ENCODE measurements at regions not wholly inside any gene's neighbourhood (a gene's known extent, or its start where the extent isn't known, plus 50 kb on each side); places are given as distances from the start of the nearest gene placed in this dataset.

DNA sequence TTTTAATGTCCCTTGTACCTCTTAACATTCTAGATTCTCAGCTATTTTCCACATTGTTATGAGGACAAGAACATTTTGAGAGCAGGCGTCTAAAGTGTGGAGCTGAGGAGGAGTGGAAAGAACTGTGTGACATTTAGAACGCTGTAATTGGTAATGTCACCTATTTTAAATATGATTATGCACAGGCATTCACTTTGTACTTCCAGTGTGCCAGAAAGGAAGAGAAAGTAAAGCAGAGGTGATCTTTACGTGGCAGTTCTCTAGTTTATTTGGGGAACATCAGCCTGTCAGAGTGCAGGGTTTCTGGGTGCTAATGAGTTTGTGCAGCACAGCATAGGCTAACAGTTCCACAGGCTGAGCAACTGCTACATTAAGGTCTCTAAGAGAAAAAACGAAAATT is 498.4 kb upstream of the POM121L12 start:
- TF ChIP-seq POLR2A (IDR thresholded peaks at IDR 0.05) (no peak), POLR2AphosphoS5 (IDR thresholded peaks at IDR 0.05) (no peak), EP300 (IDR thresholded peaks at IDR 0.05; ENCODE audit: low read depth) (no peak)
- TF ChIP-seq, protein P1, sequence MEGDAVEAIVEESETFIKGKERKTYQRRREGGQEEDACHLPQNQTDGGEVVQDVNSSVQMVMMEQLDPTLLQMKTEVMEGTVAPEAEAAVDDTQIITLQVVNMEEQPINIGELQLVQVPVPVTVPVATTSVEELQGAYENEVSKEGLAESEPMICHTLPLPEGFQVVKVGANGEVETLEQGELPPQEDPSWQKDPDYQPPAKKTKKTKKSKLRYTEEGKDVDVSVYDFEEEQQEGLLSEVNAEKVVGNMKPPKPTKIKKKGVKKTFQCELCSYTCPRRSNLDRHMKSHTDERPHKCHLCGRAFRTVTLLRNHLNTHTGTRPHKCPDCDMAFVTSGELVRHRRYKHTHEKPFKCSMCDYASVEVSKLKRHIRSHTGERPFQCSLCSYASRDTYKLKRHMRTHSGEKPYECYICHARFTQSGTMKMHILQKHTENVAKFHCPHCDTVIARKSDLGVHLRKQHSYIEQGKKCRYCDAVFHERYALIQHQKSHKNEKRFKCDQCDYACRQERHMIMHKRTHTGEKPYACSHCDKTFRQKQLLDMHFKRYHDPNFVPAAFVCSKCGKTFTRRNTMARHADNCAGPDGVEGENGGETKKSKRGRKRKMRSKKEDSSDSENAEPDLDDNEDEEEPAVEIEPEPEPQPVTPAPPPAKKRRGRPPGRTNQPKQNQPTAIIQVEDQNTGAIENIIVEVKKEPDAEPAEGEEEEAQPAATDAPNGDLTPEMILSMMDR (IDR thresholded peaks at IDR 0.05), result no peak
- 53 to 63% methylated on average over 4 of the region's 4 CpGs for WGBS, 2 donors (ENCODE audit: low coverage in 1 of 2)

DNA sequence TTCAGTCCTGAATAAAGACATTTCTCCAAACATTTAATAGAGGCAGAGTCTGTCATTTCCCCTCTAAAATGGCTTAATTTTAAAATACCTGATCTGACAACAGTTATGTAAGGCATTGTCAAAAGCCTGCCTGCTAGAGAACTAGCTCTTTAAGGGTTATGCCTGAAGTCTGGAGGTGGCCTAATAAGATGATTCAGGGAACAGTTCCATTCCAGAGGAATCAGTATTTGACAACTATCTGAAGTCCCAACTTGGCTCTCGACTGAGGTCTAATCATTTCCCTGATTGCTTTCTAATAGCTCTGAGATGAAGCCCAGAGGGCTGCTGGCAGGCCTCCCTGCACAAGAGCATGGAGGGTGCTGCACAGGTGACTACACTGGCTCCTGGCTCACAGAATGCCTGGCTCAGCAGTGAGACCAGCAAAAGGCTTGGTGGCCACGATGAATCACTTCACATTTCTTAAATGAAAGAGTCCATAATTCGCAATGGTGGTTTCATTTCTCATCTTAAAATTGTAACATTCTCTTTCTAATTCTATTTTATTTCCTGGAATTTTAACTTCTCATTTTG is 509.6 kb upstream of the POM121L12 start:
- H3K27me3 ChIP-seq, result no peaks in the 10 kb centered on the region
- no peak overlapping the region for H3K4me3 ChIP-seq
- WGBS, 2 donors (ENCODE audit: low coverage in 1 of 2), result 79 to 92% methylated on average over 2 to 3 of the region's 3 CpGs
- no peaks in the 10 kb centered on the region for H3K9me3 ChIP-seq
- H3K4me1 ChIP-seq, result no peaks in the 10 kb centered on the region
- DNase-seq, result no peak
- in situ Hi-C loops (cut with MboI; ENCODE audit: low pct_ligation_motif_present in 1 of 4, low pct_unique_long_range_greater_than_20kb in 1 of 4, low sequenced_read_pairs in 3 of 4), result no loop called here
- H3K27ac ChIP-seq, result no peak overlapping the region
- intact Hi-C loops (cut with DNase I; ENCODE audit: low total_unique reads), result no loop called here
- H3K36me3 ChIP-seq, result no peaks in the 10 kb centered on the region
- no peak for TF ChIP-seq POLR2A (IDR thresholded peaks at IDR 0.05)

More for the DNA sequence above, 498.4 kb upstream of the POM121L12 start:
- DNase-seq, result no peak
- Histone ChIP-seq H3K4me1 (no peaks in the 10 kb centered on the region), H3K36me3 (no peaks in the 10 kb centered on the region), H3K27ac (no peak overlapping the region), H3K4me3 (no peak overlapping the region), H3K9me3 (peaks cover 0 to 4% of the 10 kb centered on the region in 2 donors), H3K27me3 (no peaks in the 10 kb centered on the region)
- intact Hi-C loops (cut with DNase I; ENCODE audit: low total_unique reads), result no loop called here
- in situ Hi-C loops (cut with MboI; ENCODE audit: low pct_ligation_motif_present in 1 of 4, low pct_unique_long_range_greater_than_20kb in 1 of 4, low sequenced_read_pairs in 3 of 4), result no loop called here

DNA sequence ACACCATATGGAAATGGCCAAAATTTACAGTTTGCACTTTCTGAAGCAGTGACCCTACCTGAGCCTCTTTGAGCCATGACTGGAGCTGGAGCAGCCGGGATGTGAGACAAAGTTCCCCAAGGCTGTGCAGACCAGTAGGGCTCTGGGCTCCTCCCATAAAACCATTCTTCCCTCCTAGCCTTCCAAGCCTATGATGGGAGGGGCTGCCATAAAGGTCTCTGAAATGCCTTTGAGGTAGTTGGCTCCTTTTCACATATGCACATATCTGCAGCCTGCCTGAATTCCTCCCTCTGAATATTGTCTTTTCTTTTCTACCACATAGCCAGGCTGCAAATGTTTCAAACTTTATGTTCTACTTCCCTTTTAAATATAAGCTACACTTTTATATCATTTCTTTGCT is 516.6 kb upstream of the POM121L12 start:
- H3K4me3 ChIP-seq, result no peak overlapping the region
- H3K27ac ChIP-seq, result no peak overlapping the region
- no peaks in the 10 kb centered on the region for H3K4me1 ChIP-seq
- peaks cover 0 to 7% of the 10 kb centered on the region in 2 donors for H3K9me3 ChIP-seq
- intact Hi-C loops (cut with DNase I; ENCODE audit: low total_unique reads), result no loop called here
- H3K27me3 ChIP-seq, result no peaks in the 10 kb centered on the region
- in situ Hi-C loops (cut with MboI; ENCODE audit: low pct_ligation_motif_present in 1 of 4, low pct_unique_long_range_greater_than_20kb in 1 of 4, low sequenced_read_pairs in 3 of 4), result no loop called here
- no peaks in the 10 kb centered on the region for H3K36me3 ChIP-seq
- no peak for TF ChIP-seq POLR2AphosphoS5 (IDR thresholded peaks at IDR 0.05)
- TF ChIP-seq, protein P1 (IDR thresholded peaks at IDR 0.05), result no peak
- TF ChIP-seq POLR2A (IDR thresholded peaks at IDR 0.05), result no peak
- no peak for TF ChIP-seq EP300 (IDR thresholded peaks at IDR 0.05; ENCODE audit: low read depth)
- no peak for DNase-seq
- WGBS, 2 donors (ENCODE audit: low coverage in 1 of 2), result 100% methylated on average over 1 of the region's 1 CpG; no CpG with 5 or more reads in 1 of the 2 donors

DNA sequence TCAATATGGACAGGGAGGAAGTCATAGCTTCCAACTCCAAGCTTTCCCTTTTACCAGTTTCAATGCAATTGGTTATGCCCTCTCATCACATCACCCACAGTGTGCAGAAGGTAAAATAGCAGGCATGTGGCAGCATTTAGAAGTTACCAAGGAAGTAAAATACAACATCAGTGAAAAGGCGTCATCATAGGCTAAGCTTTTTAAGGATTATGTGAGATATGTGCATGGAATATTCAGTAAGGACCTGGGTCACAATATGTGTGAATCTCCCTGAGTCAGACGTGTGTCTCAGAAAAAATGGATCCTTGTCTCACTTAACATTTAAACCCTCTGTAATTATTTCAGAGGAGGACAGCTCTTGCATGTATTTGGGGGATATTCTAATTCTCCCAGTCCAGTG is 522.8 kb upstream of the POM121L12 start:
- no peak for DNase-seq
- H3K27me3 ChIP-seq, result no peaks in the 10 kb centered on the region
- H3K36me3 ChIP-seq, result no peaks in the 10 kb centered on the region
- WGBS, 2 donors (ENCODE audit: low coverage in 1 of 2), result 78 to 100% methylated on average over 2 of the region's 2 CpGs
- in situ Hi-C loops (cut with MboI; ENCODE audit: low pct_ligation_motif_present in 1 of 4, low pct_unique_long_range_greater_than_20kb in 1 of 4, low sequenced_read_pairs in 3 of 4) (no loop called here), intact Hi-C loops (cut with DNase I; ENCODE audit: low total_unique reads) (no loop called here)
- TF ChIP-seq EP300 (IDR thresholded peaks at IDR 0.05; ENCODE audit: low read depth), result no peak
- no peak for TF ChIP-seq POLR2A (IDR thresholded peaks at IDR 0.05)
- TF ChIP-seq POLR2AphosphoS5 (IDR thresholded peaks at IDR 0.05), result no peak
- TF ChIP-seq, protein P1 (IDR thresholded peaks at IDR 0.05), result no peak
- no peak overlapping the region for H3K27ac ChIP-seq
- peaks cover 0 to 7% of the 10 kb centered on the region in 2 donors for H3K9me3 ChIP-seq
- no peaks in the 10 kb centered on the region for H3K4me1 ChIP-seq
- H3K4me3 ChIP-seq, result no peak overlapping the region
